Immature natural killer cell (primary cell): ENCODE measurements at regions not wholly inside any gene's neighbourhood (a gene's known extent, or its start where the extent isn't known, plus 50 kb on each side); places are given as distances from the start of the nearest gene placed in this dataset.
"Not testable (repeated sequence)": the region's sequence is repeated elsewhere in the genome, so short reads cannot be mapped to it uniquely, and the experiment has no call there.

Experiments
- DNase-seq, 3 donors: peaks; one replicate each; pipeline ENCODE4 v3.0.0; 2022; ENCODE audit warnings: mixed read lengths in 1 of 3
- H3K27ac Mint-ChIP-seq, 6 donors: one replicate each; pipeline ENCODE4 v1.8.0; 2020; ENCODE audit warnings: mixed read lengths in 6 of 6, mild to moderate bottlenecking in 5 of 6, inconsistent platforms in 4 of 6, moderate library complexity in 3 of 6
- H3K27me3 Mint-ChIP-seq, 3 donors: one replicate each; pipeline ENCODE4 v1.8.0; 2020 to 2021; ENCODE audit warnings: low read depth in 3 of 3, mild to moderate bottlenecking in 3 of 3, mixed read lengths in 3 of 3, moderate library complexity in 3 of 3, inconsistent platforms in 1 of 3
- H3K36me3 Mint-ChIP-seq, 3 donors: one replicate each; pipeline ENCODE4 v1.8.0; 2020; ENCODE audit warnings: mixed read lengths in 3 of 3, inconsistent platforms in 2 of 3, mild to moderate bottlenecking in 2 of 3
- H3K4me1 Mint-ChIP-seq, 2 donors: one replicate each; pipeline ENCODE4 v1.8.0; 2020; ENCODE audit warnings: inconsistent platforms in 2 of 2, mild to moderate bottlenecking in 2 of 2, mixed read lengths in 2 of 2, moderate library complexity in 1 of 2
- H3K4me3 Mint-ChIP-seq, 5 donors: one replicate each; pipeline ENCODE4 v1.8.0; 2020; ENCODE audit warnings: mild to moderate bottlenecking in 5 of 5, mixed read lengths in 5 of 5, inconsistent platforms in 3 of 5, moderate library complexity in 3 of 5
- H3K9me3 Mint-ChIP-seq, 6 donors: one replicate each; pipeline ENCODE4 v1.8.0; 2020; ENCODE audit warnings: mild to moderate bottlenecking in 6 of 6, mixed read lengths in 6 of 6, inconsistent platforms in 4 of 6, moderate library complexity in 3 of 6

- Mint-ChIP-seq H3K9me3 (peaks cover 0 to 27% (median 11%) of the 10 kb centered on the region in 6 donors), H3K27me3 (no peaks in the 10 kb centered on the region), H3K27ac (no peak overlapping the region), H3K36me3 (no peaks in the 10 kb centered on the region), H3K4me1 (no peaks in the 10 kb centered on the region), H3K4me3 (no peak overlapping the region)
- DNase-seq, result no peak
Measured at GRCh38 chr7:15821484-15822427, 135.3 kb upstream of the MEOX2 start.

GRCh38 chr7:15820319-15820718 is 133.8 kb upstream of the MEOX2 start:
- Mint-ChIP-seq H3K4me1 (no peaks in the 10 kb centered on the region), H3K27me3 (no peaks in the 10 kb centered on the region), H3K9me3 (peaks cover 0 to 27% (median 12%) of the 10 kb centered on the region in 6 donors), H3K4me3 (no peak overlapping the region), H3K27ac (no peak overlapping the region), H3K36me3 (peaks cover 0 to 4% (median 0%) of the 10 kb centered on the region in 3 donors)
- no peak for DNase-seq

GRCh38 chr7:15816835-15817426 is 130.4 kb upstream of the MEOX2 start:
- Mint-ChIP-seq H3K27me3 (no peaks in the 10 kb centered on the region), H3K9me3 (peaks cover 7 to 26% (median 16%) of the 10 kb centered on the region in 6 donors), H3K4me3 (no peak overlapping the region), H3K36me3 (peaks cover 0 to 4% (median 0%) of the 10 kb centered on the region in 3 donors), H3K27ac (no peak overlapping the region), H3K4me1 (no peaks in the 10 kb centered on the region)
- DNase-seq, result no peak

GRCh38 chr7:15813448-15813847 is 127.0 kb upstream of the MEOX2 start:
- no peak for DNase-seq
- Mint-ChIP-seq H3K9me3 (peaks cover 7 to 33% (median 27%) of the 10 kb centered on the region in 6 donors), H3K36me3 (peaks cover 0 to 8% (median 0%) of the 10 kb centered on the region in 3 donors), H3K27me3 (peaks cover 0 to 5% (median 3%) of the 10 kb centered on the region in 3 donors), H3K4me1 (no peaks in the 10 kb centered on the region), H3K27ac (no peak overlapping the region), H3K4me3 (no peak overlapping the region)

- not testable (repeated sequence) for H3K27me3 Mint-ChIP-seq
Measured at GRCh38 chr7:15810383-15810782, 123.9 kb upstream of the MEOX2 start.

GRCh38 chr7:15809936-15810335 is 123.5 kb upstream of the MEOX2 start:
- not testable (repeated sequence) for H3K27ac Mint-ChIP-seq, H3K27me3 Mint-ChIP-seq, H3K4me1 Mint-ChIP-seq, H3K4me3 Mint-ChIP-seq, H3K36me3 Mint-ChIP-seq, DNase-seq
- H3K9me3 Mint-ChIP-seq, result peaks cover 7 to 36% (median 21%) of the 10 kb centered on the region in 6 donors

More at GRCh38 chr7:15810383-15810782, 123.9 kb upstream of the MEOX2 start:
- H3K9me3 Mint-ChIP-seq, result peaks cover 7 to 36% (median 21%) of the 10 kb centered on the region in 6 donors
- not testable (repeated sequence) for DNase-seq, H3K27ac Mint-ChIP-seq, H3K4me3 Mint-ChIP-seq, H3K4me1 Mint-ChIP-seq, H3K36me3 Mint-ChIP-seq

GRCh38 chr7:15805891-15806290 is 119.4 kb upstream of the MEOX2 start:
- Mint-ChIP-seq H3K9me3 (peaks cover 10 to 41% (median 23%) of the 10 kb centered on the region in 6 donors), H3K4me1 (no peaks in the 10 kb centered on the region), H3K27ac (no peak overlapping the region), H3K27me3 (peaks cover 0 to 5% (median 3%) of the 10 kb centered on the region in 3 donors), H3K4me3 (no peak overlapping the region), H3K36me3 (peaks cover 0 to 10% (median 0%) of the 10 kb centered on the region in 3 donors)
- no peak for DNase-seq

- Mint-ChIP-seq H3K9me3 (peaks cover 6 to 16% (median 8%) of the 10 kb centered on the region in 6 donors), H3K4me1 (no peaks in the 10 kb centered on the region), H3K36me3 (no peaks in the 10 kb centered on the region), H3K27ac (no peak overlapping the region), H3K27me3 (peaks cover 0 to 2% (median 0%) of the 10 kb centered on the region in 3 donors), H3K4me3 (no peak overlapping the region)
- no peak for DNase-seq
Measured at GRCh38 chr7:15802425-15802824, 115.9 kb upstream of the MEOX2 start.

- Mint-ChIP-seq H3K27ac (no peak overlapping the region), H3K4me1 (no peaks in the 10 kb centered on the region), H3K36me3 (no peaks in the 10 kb centered on the region), H3K27me3 (peaks cover 0 to 2% (median 0%) of the 10 kb centered on the region in 3 donors), H3K4me3 (no peak overlapping the region), H3K9me3 (peaks cover 6 to 19% (median 8%) of the 10 kb centered on the region in 6 donors)
- no peak for DNase-seq
Measured at GRCh38 chr7:15801551-15801950, 115.1 kb upstream of the MEOX2 start.

GRCh38 chr7:15801041-15801440 is 114.6 kb upstream of the MEOX2 start:
- H3K36me3 Mint-ChIP-seq, result no peaks in the 10 kb centered on the region
- H3K9me3 Mint-ChIP-seq, result peaks cover 6 to 20% (median 8%) of the 10 kb centered on the region in 6 donors
- DNase-seq, result no peak
- no peaks in the 10 kb centered on the region for H3K4me1 Mint-ChIP-seq
- H3K27ac Mint-ChIP-seq, result no peak overlapping the region
- no peak overlapping the region for H3K4me3 Mint-ChIP-seq
- peaks cover 0 to 2% (median 0%) of the 10 kb centered on the region in 3 donors for H3K27me3 Mint-ChIP-seq

- Mint-ChIP-seq H3K4me1 (no peaks in the 10 kb centered on the region), H3K27ac (no peak overlapping the region), H3K9me3 (peaks cover 4 to 29% (median 9%) of the 10 kb centered on the region in 6 donors), H3K36me3 (no peaks in the 10 kb centered on the region), H3K27me3 (peaks cover 0 to 2% (median 0%) of the 10 kb centered on the region in 3 donors), H3K4me3 (no peak overlapping the region)
- no peak for DNase-seq
Measured at GRCh38 chr7:15798081-15798480, 111.6 kb upstream of the MEOX2 start.

- DNase-seq, result no peak
- Mint-ChIP-seq H3K4me1 (no peaks in the 10 kb centered on the region), H3K9me3 (peaks cover 5 to 33% (median 8%) of the 10 kb centered on the region in 6 donors), H3K4me3 (no peak overlapping the region), H3K27me3 (peaks cover 0 to 2% (median 0%) of the 10 kb centered on the region in 3 donors), H3K27ac (no peak overlapping the region), H3K36me3 (no peaks in the 10 kb centered on the region)
Measured at GRCh38 chr7:15795393-15795792, 108.9 kb upstream of the MEOX2 start.

- H3K4me3 Mint-ChIP-seq, result no peak overlapping the region
Measured at GRCh38 chr7:15794801-15795200, 108.3 kb upstream of the MEOX2 start.

GRCh38 chr7:15784694-15785030 is 98.2 kb upstream of the MEOX2 start:
- no peak overlapping the region for H3K27ac Mint-ChIP-seq
- H3K36me3 Mint-ChIP-seq, result no peaks in the 10 kb centered on the region
- H3K4me3 Mint-ChIP-seq, result no peak overlapping the region
- H3K27me3 Mint-ChIP-seq, result peaks cover 0 to 2% (median 0%) of the 10 kb centered on the region in 3 donors
- DNase-seq, result no peak
- peaks cover 6 to 28% (median 11%) of the 10 kb centered on the region in 6 donors for H3K9me3 Mint-ChIP-seq
- H3K4me1 Mint-ChIP-seq, result no peaks in the 10 kb centered on the region

More at GRCh38 chr7:15794801-15795200, 108.3 kb upstream of the MEOX2 start:
- no peak for DNase-seq
- Mint-ChIP-seq H3K4me1 (no peaks in the 10 kb centered on the region), H3K27me3 (peaks cover 0 to 1% (median 0%) of the 10 kb centered on the region in 3 donors), H3K36me3 (no peaks in the 10 kb centered on the region), H3K27ac (no peak overlapping the region), H3K9me3 (peaks cover 6 to 39% (median 12%) of the 10 kb centered on the region in 6 donors)
